T-cell (primary cell): ENCODE measurements at regions not wholly inside any gene's neighbourhood (a gene's known extent, or its start where the extent isn't known, plus 50 kb on each side); places are given as distances from the start of the nearest gene placed in this dataset.

Experiments
- ATAC-seq, 4 experiments: fragments of 200-7000 bp in 3 of 4; fragments of 150-1000 bp in 1 of 4; cut with Tn5 transposase; replicated peaks in 1 of 4; 1 replicate in 3 of 4; 2 replicates in 1 of 4; pipeline ENCODE4 v1.10.0; 2021; ENCODE audit warnings: moderate library complexity in 3 of 4, mild to moderate bottlenecking in 2 of 4, moderate number of reproducible peaks in 1 of 4
- CTCF ChIA-PET, 2 donors: fragments of 300-600 bp; sonication (Branson Sonifier 250); formaldehyde crosslinking; loops; one replicate each; lab custom pipeline; 2022; ENCODE audit warnings: antibody characterized with exemption in 2 of 2; lab: Charles Lee
- POLR2A ChIA-PET, 2 donors: fragments of 300-600 bp; sonication (Branson Sonifier 250); formaldehyde crosslinking; loops; one replicate each; lab custom pipeline; 2022; ENCODE audit warnings: antibody characterized with exemption in 2 of 2; lab: Charles Lee
- DNase-seq, 35 experiments: peaks; one replicate each; pipeline versions ENCODE4 v3.0.0 to v3.0.0-alpha.2; 2013 to 2023
- H3K27ac ChIP-seq: one replicate; pipeline ENCODE4 v1.5.1; 2013; ENCODE audit warnings: low read length
- H3K27me3 ChIP-seq, 2 experiments: replicated peaks in 1 of 2; 1 replicate in 1 of 2; 2 replicates in 1 of 2; pipeline versions ENCODE4 v1.6.1 to v1.7.0; 2013; ENCODE audit warnings: low read length in 1 of 2, mixed read lengths in 1 of 2; ENCODE audit not compliant: control insufficient read depth in 2 of 2, insufficient read depth in 2 of 2; ENCODE audit errors: extremely low read depth in 1 of 2
- H3K36me3 ChIP-seq, 2 donors: 1 replicate in 1 of 2; 2 replicates in 1 of 2; pipeline versions ENCODE4 v1.6.1 to v1.7.0; 2013; ENCODE audit warnings: low read length in 1 of 2; ENCODE audit not compliant: control insufficient read depth in 2 of 2, insufficient read depth in 1 of 2; ENCODE audit errors: extremely low read depth in 1 of 2
- H3K4me1 ChIP-seq, 2 experiments: 1 replicate in 1 of 2; 2 replicates in 1 of 2; pipeline versions ENCODE4 v1.6.1 to v1.7.0; 2013; ENCODE audit warnings: low read length in 2 of 2, mixed read lengths in 1 of 2; ENCODE audit not compliant: insufficient read depth in 2 of 2, control insufficient read depth in 1 of 2; ENCODE audit errors: extremely low read depth in 1 of 2
- H3K4me3 ChIP-seq, 2 donors: 1 replicate in 1 of 2; 2 replicates in 1 of 2; pipeline versions ENCODE4 v1.5.1 to v1.7.0; 2013; ENCODE audit warnings: mild to moderate bottlenecking in 2 of 2, low read length in 1 of 2, moderate library complexity in 1 of 2; ENCODE audit not compliant: control insufficient read depth in 1 of 2; ENCODE audit errors: extremely low read depth in 1 of 2
- H3K9me3 ChIP-seq: 2 replicates; pipeline ENCODE4 v1.7.0; 2013
- H3K27ac Mint-ChIP-seq, 2 donors: one replicate each; pipeline ENCODE4 v1.8.0; 2020 to 2021; ENCODE audit warnings: mild to moderate bottlenecking in 2 of 2, mixed read lengths in 2 of 2
- H3K27me3 Mint-ChIP-seq, 2 donors: one replicate each; pipeline ENCODE4 v1.8.0; 2021 to 2022; ENCODE audit warnings: mixed read lengths in 2 of 2
- H3K36me3 Mint-ChIP-seq: one replicate; pipeline ENCODE4 v1.8.0; 2021; ENCODE audit warnings: mixed read lengths
- H3K4me1 Mint-ChIP-seq, 3 donors: one replicate each; pipeline ENCODE4 v1.8.0; 2020 to 2022; ENCODE audit warnings: mixed read lengths in 3 of 3, mild to moderate bottlenecking in 1 of 3
- H3K4me3 Mint-ChIP-seq, 3 donors: one replicate each; pipeline ENCODE4 v1.8.0; 2020 to 2022; ENCODE audit warnings: mild to moderate bottlenecking in 3 of 3, mixed read lengths in 3 of 3, moderate library complexity in 3 of 3
- H3K9me3 Mint-ChIP-seq, 3 donors: one replicate each; pipeline ENCODE4 v1.8.0; 2020 to 2022; ENCODE audit warnings: mixed read lengths in 3 of 3
- WGBS: methylation state at CpG from one replicate; pipeline ENCODE4 v1.1.5; 2013; ENCODE audit warnings: missing lambda C conversion rate; ENCODE audit not compliant: insufficient coverage; 5-methylcytosine and 5-hydroxymethylcytosine counted together

DNA sequence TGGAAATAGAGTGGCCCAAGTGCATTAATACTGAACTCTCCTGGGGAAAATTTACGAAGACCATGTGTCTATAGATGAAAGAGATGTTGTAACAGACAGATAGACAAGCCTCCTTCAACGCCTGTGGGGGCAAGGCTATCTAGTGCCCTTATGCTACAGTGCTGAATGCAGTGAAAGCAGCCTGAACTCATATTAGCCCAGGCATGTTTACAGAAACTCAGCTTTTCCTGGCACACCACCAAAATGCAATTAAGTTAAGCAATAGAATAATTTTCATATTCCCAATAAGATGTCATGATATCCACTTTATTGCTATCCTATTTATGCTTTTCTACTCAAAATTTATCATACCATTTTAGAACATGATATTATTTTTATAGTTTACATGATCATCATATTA is 277.0 kb downstream of the DIRAS2 start:
- DNase-seq: no peak
- H3K36me3 ChIP-seq: no peaks in the 10 kb centered on the region
- no peak overlapping the region for H3K27ac ChIP-seq
- no peaks in the 10 kb centered on the region for H3K4me1 ChIP-seq
- no peak overlapping the region for H3K4me3 ChIP-seq
- Mint-ChIP-seq H3K9me3 (no peaks in the 10 kb centered on the region), H3K27me3 (peaks cover 24 to 26% of the 10 kb centered on the region in 2 donors), H3K27ac (no peak overlapping the region), H3K4me3 (no peak overlapping the region), H3K36me3 (no peaks in the 10 kb centered on the region), H3K4me1 (no peaks in the 10 kb centered on the region)
- ATAC-seq: no peak
- no peaks in the 10 kb centered on the region for H3K9me3 ChIP-seq
- ChIA-PET CTCF (no interaction called here), POLR2A (no interaction called here)
- WGBS: no CpG with 5 or more reads among the region's 2 CpGs
- no peaks in the 10 kb centered on the region for H3K27me3 ChIP-seq

DNA sequence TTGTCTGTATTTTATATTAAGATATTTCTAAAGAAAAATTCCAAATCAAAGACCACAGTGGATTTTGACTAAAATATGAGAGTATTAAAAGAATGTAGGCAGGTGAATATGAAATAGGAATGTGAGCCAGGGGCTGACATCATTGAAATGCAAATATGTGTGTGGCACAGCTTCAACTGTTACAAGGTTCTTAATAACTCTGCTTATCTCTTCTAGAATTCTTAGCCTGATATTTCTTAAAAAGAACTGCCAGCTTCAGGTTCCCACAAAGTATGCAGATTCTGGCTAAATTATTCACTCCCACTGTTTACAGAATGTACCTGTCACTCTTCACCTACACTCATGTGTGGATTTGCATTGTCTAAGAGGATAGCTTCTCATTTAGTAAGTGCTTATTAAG is 274.4 kb downstream of the DIRAS2 start:
- Mint-ChIP-seq H3K36me3 (no peaks in the 10 kb centered on the region), H3K9me3 (no peaks in the 10 kb centered on the region), H3K4me3 (no peak overlapping the region), H3K27ac (no peak overlapping the region), H3K27me3 (peaks cover 25 to 31% of the 10 kb centered on the region in 2 donors), H3K4me1 (no peaks in the 10 kb centered on the region)
- H3K36me3 ChIP-seq: no peaks in the 10 kb centered on the region
- H3K4me1 ChIP-seq: no peaks in the 10 kb centered on the region
- CTCF ChIA-PET: no interaction called here
- H3K27me3 ChIP-seq: peaks cover 0 to 2% of the 10 kb centered on the region in 2 experiments
- H3K27ac ChIP-seq: no peak overlapping the region
- POLR2A ChIA-PET: no interaction called here
- no peak overlapping the region for H3K4me3 ChIP-seq
- H3K9me3 ChIP-seq: no peaks in the 10 kb centered on the region
- no peak for ATAC-seq
- no peak for DNase-seq

DNA sequence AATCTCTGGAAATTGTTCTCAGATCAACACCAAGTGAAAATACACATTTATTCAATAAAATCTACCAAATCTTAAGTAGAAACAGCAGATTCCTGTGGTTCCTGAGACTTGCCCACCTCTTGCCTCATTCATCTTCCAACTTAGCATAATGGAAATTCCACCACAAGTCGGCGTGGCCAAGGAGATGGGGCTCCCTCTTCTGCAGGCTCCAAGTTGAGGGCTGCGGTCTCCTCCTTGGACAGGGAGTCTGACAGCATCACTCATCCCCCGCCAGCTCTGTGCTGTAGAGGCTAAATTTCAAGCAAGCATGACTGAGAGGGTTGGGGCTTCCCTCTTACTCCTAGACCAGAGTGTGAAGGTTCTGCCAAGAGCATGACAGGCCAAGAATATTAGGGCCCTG is 273.7 kb downstream of the DIRAS2 start:
- 60% methylated on average over 1 of the region's 4 CpGs for WGBS
- H3K9me3 Mint-ChIP-seq: no peaks in the 10 kb centered on the region
- H3K4me3 Mint-ChIP-seq: no peak overlapping the region
- Histone ChIP-seq H3K4me3 (no peak overlapping the region), H3K27ac (no peak overlapping the region), H3K9me3 (no peaks in the 10 kb centered on the region), H3K27me3 (peaks cover 0 to 2% of the 10 kb centered on the region in 2 experiments), H3K4me1 (no peaks in the 10 kb centered on the region), H3K36me3 (no peaks in the 10 kb centered on the region)
- DNase-seq (no peak), ATAC-seq (no peak)
- H3K27ac Mint-ChIP-seq: no peak overlapping the region
- H3K4me1 Mint-ChIP-seq: no peaks in the 10 kb centered on the region
- CTCF ChIA-PET: interaction anchor here in 1 of 2 donors (0.7 kb wide), 1 partner anchor 12 kb away, joined by 4 read pairs; no protein-coding TSS in a partner anchor
- no peaks in the 10 kb centered on the region for H3K36me3 Mint-ChIP-seq
- POLR2A ChIA-PET: no interaction called here
- H3K27me3 Mint-ChIP-seq: peaks cover 27 to 33% of the 10 kb centered on the region in 2 donors

DNA sequence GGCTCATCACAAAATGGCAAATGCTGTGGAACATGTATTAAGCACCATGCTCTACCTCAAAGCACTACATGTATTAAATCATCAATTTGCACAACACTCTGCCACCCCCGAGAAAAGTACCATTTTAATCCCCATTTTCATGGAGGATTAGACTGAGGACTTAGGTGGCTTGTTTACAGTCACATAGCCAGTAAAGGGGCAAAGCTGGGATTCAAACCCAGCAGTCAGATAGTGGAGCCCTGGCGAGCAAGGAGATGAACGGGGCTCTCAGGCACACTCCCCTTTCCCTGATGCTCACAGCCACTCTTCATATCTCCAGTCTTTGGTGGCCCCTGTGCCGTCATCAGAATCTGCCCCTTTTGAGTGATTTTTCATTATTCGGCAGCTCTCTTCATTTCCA is 262.9 kb downstream of the DIRAS2 start:
- WGBS: 84% methylated on average over 4 of the region's 5 CpGs
- CTCF ChIA-PET: no interaction called here

DNA sequence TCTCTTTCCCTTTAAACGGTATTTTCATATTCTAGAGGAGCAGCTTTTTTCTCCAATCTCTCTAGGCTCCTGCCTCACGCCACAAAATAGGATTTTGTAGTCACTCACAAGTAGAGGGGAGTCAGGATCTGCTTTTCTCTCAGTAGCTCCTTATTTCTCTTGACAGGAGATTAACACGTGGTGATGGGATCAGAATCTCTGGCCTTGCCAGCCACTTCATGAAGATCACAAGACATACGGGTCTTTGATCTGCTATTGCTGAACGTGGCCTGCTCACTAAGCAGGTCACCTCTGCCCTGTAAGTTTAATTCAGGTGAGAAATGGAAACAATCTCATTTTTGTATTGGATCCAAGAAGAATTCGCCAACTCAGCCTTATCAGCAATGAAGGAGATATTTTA is 257.5 kb downstream of the DIRAS2 start:
- whole genome bisulfite sequencing: 67% methylated on average over 3 of the region's 6 CpGs
- Histone ChIP-seq H3K27ac (no peak overlapping the region), H3K36me3 (no peaks in the 10 kb centered on the region), H3K9me3 (no peaks in the 10 kb centered on the region), H3K4me3 (no peak overlapping the region), H3K27me3 (peaks cover 0 to 2% of the 10 kb centered on the region in 2 experiments), H3K4me1 (no peaks in the 10 kb centered on the region)
- no peak for DNase-seq
- POLR2A ChIA-PET: no interaction called here
- CTCF ChIA-PET: no interaction called here
- no peak for ATAC-seq
- Mint-ChIP-seq H3K27ac (no peak overlapping the region), H3K4me1 (no peaks in the 10 kb centered on the region), H3K9me3 (no peaks in the 10 kb centered on the region), H3K27me3 (peaks cover 6 to 28% of the 10 kb centered on the region in 2 donors), H3K4me3 (no peak overlapping the region), H3K36me3 (no peaks in the 10 kb centered on the region)

More for the DNA sequence above, 262.9 kb downstream of the DIRAS2 start:
- H3K4me3 Mint-ChIP-seq: no peak overlapping the region
- Histone ChIP-seq H3K4me1 (no peaks in the 10 kb centered on the region), H3K27ac (no peak overlapping the region), H3K36me3 (no peaks in the 10 kb centered on the region), H3K27me3 (peaks cover 0 to 3% of the 10 kb centered on the region in 2 experiments), H3K4me3 (no peak overlapping the region), H3K9me3 (no peaks in the 10 kb centered on the region)
- no peaks in the 10 kb centered on the region for H3K4me1 Mint-ChIP-seq
- H3K9me3 Mint-ChIP-seq: no peaks in the 10 kb centered on the region
- no peaks in the 10 kb centered on the region for H3K36me3 Mint-ChIP-seq
- ATAC-seq (no peak), DNase-seq (no peak)
- H3K27ac Mint-ChIP-seq: no peak overlapping the region
- POLR2A ChIA-PET: no interaction called here
- H3K27me3 Mint-ChIP-seq: peaks cover 10 to 44% of the 10 kb centered on the region in 2 donors

DNA sequence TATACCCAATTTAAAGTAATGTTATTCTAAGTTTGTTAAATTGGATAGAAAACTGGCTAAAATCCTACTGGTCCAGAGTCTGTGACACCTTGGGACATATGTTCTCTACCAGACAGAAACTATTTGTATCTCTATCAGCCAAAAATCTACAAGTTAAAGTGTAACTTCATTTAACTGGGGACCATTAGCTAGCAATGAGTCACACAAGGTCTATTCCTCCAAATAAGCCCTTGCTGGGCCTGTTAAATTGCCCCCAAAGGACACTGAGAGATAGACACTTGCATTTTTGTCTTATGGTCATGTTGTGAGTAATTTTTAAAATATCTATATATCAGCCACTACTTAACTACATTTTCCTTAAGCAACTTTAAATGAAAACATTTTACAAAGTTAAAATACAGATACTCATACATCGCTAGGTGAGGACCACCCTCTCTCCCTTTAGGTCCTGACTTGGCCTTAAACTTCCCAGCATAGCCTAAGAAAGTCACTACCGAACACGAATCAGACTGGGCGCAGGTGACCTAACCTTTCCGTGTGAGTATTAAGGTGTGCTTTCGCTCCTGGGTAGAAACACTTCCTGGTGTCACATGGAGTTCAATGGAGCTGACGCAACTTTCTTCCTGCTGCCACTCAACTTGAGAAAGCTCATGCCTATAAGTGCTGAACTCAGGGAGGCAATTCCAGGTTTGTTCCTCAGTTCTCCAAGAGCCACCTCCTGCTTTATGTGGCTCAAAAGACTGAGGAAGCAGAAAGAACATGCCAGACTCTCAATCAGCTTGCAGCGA is 249.1 kb downstream of the DIRAS2 start:
- ATAC-seq (no peak), DNase-seq (no peak)
- no peaks in the 10 kb centered on the region for H3K9me3 ChIP-seq
- POLR2A ChIA-PET: no interaction called here
- Mint-ChIP-seq H3K4me1 (no peaks in the 10 kb centered on the region), H3K9me3 (no peaks in the 10 kb centered on the region), H3K36me3 (no peaks in the 10 kb centered on the region), H3K4me3 (no peak overlapping the region), H3K27me3 (peaks cover 7 to 22% of the 10 kb centered on the region in 2 donors), H3K27ac (no peak overlapping the region)
- CTCF ChIA-PET: no interaction called here
- 88% methylated on average over 5 of the region's 8 CpGs for WGBS
- H3K27me3 ChIP-seq: no peaks in the 10 kb centered on the region
- no peak overlapping the region for H3K4me3 ChIP-seq
- H3K36me3 ChIP-seq: no peaks in the 10 kb centered on the region
- no peaks in the 10 kb centered on the region for H3K4me1 ChIP-seq
- H3K27ac ChIP-seq: no peak overlapping the region
